Erythroblast (primary cell): ENCODE measurements at regions not wholly inside any gene's neighbourhood (a gene's known extent, or its start where the extent isn't known, plus 50 kb on each side); places are given as distances from the start of the nearest gene placed in this dataset.

Experiments
- GATA1 ChIP-seq: IDR thresholded peaks from 2 replicates; pipeline ENCODE4 v1.6.1; 2011; ENCODE audit warnings: low read depth, mild to moderate bottlenecking, control low read depth, low read length, moderate library complexity
- POLR2A ChIP-seq: IDR thresholded peaks from 2 replicates; pipeline ENCODE4 v1.6.1; 2011; ENCODE audit warnings: mild to moderate bottlenecking, low read length

DNA sequence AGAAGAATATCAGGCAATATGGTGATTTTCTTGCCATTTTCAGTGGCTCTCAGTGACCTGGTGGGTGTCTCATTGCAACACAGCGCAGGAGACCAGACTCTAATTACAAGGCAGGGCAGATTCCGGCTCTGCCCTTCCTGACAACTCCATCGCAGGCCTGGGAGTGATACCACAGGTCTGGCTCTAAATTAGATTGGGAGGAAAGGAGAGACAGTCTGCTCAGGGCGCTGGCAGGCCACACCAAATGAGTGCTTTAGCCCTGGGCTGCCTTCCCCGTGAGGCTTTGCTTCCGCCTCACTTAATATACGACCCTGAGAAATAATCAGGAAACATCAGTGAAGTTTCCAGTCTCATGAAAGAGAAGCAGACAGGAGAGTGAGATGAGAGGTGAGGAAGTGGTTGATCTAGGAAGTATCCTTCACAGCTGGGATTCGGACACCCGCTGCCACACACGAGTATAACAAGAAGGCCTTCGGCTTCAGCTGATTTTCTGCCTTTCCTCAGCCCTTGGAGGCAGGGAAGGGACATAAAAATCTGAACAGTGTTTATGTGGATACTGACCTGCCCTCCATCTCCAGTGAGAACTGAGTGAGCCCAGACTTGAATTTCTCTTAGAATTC, 73.7 kb upstream of the PROK2 start:
- TF ChIP-seq POLR2A (no peak), GATA1 (no peak)
